Tongue (tissue), 1 donor: ENCODE measurements at regions not wholly inside any gene's neighbourhood (a gene's known extent, or its start where the extent isn't known, plus 50 kb on each side); places are given as distances from the start of the nearest gene placed in this dataset.
"Not testable (repeated sequence)": the region's sequence is repeated elsewhere in the genome, so short reads cannot be mapped to it uniquely, and the experiment has no call there.

ENCODE experiments used
- DNase-seq: peaks from one replicate; pipeline ENCODE4 v3.0.0-alpha.2; 2015

- DNase-seq = peak; percentile 90
Measured at GRCh38 chr19:13712767-13713201, 51.5 kb upstream of the MRI1 start.

- peak; percentile 80 for DNase-seq
Measured at GRCh38 chr19:13707915-13708314, 56.4 kb upstream of the MRI1 start.

- DNase-seq = no peak
Measured at GRCh38 chr19:13705928-13706447, 58.3 kb upstream of the MRI1 start.

DNA sequence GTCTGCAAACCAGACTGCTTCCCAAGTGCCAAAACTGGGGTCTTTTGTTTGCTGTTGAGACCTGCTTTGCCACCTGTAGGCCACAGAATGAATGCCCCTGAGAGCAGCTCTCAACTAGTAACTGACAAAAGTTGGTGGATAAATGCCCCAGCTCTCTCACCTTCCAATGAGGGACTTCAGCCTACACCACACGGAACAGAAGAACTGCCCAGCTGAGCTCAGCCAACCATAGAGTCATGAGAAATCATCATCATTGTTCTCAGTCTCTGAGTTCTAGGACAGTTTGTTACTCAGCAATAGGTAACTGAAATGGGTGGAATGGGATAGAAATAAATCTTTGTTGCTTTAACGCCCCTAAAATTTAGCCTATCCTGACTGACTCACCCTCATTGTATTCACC is 59.1 kb upstream of the MRI1 start:
- DNase-seq = no peak

DNA sequence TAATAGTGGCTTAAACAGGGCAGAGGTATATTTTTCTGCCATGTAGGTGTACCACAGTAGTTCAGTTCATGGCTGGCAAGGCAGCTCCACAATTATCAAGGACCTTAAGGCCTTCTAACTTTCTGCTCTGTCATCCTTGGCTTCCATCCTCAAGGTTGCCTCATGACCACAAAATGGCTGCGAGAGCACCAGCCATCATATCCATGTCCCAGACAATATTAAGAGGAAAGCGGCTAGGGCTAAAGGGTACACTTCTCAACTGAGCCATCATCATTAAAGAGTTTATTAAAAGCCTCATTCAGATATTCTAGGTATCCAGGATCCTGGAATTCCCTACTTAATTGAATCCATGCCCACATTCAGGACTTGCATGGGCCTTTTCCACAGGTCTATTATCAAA is 62.7 kb upstream of the MRI1 start:
- no peak for DNase-seq

DNA sequence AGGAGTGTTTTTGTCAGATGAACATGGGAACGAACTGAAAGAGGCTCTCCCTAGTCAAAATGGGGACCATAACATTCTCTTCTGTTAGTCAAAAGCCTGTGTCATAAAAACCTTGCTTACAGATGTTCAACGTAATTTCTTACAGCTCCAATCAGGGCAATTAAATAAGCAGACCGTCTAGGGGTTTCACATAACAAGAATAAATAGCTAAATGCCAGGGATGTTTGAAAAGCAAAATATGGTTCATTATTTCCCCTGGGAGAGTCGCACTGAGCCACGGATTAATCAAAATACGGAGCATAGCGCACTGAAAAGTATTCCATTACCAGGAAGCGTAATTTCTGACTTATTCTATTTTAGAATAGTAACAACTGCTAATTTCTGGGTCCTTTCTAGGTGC is 63.7 kb upstream of the MRI1 start:
- no peak for DNase-seq

- no peak for DNase-seq
Measured at GRCh38 chr19:13699786-13700185, 64.5 kb upstream of the MRI1 start.

DNA sequence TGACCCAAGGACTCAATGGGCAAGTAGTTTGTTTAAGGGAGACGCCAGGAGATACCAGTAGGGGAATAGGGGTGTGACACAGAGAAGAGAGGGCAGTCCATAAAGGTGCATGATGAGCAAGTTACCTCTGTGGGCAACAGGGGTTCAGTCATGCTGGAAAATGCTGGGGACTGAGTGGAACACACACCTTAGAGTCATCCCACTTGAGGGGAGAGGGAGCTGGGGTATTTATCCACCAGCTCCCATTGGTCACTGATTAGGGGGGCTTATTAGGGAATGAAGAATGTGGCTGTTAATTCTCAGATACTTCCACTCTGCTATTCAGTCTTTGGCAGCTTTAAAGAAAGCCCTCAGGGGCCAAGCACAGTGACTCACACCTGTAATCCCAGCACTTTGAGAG is 67.5 kb upstream of the MRI1 start:
- no peak for DNase-seq

DNA sequence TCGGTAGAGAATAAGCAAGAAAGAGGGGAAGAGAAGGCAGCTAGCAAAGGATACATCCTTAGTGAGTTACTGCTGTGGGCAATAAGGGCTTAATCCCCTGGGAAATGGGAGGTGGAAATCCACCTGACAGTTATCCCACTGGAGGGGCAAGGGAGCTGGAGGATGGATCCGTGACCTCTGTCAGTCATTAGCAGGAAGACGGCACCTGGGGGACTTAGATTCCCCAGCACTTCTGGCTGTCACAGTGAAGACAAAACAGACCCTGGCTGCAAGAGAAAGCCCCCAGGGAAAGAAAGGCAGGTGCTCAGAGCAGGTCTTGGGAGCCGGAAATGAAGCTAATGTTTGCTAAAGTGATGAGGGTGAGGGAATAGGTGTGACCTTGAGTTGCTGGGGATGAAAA is 70.4 kb upstream of the MRI1 start:
- DNase-seq = no peak

DNA sequence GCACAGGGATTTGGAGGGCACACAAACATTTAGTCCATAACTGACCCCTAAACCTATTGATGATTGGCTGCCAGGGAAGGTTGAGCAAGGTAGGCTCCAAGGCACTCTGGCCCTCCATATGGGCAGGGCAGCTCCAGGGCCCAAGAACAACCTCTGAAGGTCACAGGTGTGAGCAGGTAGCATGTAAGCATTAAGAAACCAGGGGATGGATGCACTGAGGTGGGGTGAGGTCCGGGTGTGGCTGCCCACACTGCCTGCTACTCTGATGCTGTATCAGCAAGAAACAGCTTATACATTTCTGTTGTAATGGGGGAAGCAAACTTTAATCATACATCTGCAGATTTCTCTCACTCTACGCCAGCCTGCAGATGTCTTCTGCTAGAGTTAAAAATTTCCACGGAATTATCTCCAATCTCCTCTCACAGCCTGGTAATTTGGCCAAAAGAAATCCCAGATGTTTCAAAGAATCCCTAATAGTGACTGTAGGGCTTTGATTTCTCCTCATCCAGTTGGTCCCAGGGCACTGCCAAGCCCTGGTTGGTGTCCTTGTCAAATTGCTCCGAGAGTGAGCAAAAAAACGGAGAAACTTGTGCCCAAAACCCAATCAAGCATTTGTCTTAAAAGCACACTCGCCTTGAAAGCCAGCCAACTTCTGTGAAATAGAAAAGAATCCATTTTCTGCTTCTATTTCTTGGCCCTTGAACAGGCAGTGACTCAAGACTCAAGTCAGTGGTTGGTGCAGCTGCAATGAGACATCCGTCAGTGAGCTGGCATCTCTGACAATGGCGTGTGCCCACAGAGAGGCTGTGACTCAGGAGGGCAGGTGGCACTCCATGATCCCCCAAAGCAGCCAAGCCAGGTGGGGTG is 72.5 kb upstream of the MRI1 start:
- peak; percentile 97 for DNase-seq

- DNase-seq = peak; percentile 84
Measured at GRCh38 chr19:13689085-13689484, 75.2 kb upstream of the MRI1 start.

- DNase-seq = peak; percentile 31
Measured at GRCh38 chr19:13684021-13684420, 80.3 kb upstream of the MRI1 start.

GRCh38 chr19:13681509-13681908 is 82.8 kb upstream of the MRI1 start:
- DNase-seq = no peak

DNA sequence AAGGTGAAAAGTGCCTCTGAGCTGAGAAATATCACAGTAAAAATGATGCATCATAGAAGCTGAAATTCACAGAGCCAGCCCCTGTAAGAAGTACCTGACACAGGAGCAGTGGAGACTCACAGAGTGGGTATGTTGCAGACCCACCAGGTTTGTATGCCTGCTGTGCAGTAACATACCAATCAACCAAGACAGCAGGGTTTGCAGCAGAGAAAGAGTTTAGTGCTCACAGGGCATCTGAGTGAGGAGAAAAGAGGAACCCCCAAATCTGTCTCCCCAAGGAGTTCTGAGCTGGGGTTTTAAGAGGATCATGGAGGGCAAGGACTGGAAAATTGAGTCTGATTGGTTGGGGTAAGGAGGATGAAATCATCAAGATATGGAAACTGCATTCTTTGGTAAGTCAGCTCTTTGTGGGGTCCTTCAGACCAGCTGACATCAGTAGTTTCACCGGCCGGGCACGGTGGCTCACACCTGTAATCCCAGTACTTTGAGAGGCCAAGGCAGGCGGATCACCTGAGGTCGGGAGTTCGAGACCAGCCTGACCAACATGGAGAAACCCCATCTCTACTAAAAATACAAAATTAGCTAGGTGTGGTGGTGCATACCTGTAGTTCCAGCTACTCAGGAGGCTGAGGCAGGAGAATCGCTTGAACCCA is 83.5 kb upstream of the MRI1 start:
- not testable (repeated sequence) for DNase-seq

GRCh38 chr19:13676967-13677366 is 87.4 kb upstream of the MRI1 start:
- not testable (repeated sequence) for DNase-seq

DNA sequence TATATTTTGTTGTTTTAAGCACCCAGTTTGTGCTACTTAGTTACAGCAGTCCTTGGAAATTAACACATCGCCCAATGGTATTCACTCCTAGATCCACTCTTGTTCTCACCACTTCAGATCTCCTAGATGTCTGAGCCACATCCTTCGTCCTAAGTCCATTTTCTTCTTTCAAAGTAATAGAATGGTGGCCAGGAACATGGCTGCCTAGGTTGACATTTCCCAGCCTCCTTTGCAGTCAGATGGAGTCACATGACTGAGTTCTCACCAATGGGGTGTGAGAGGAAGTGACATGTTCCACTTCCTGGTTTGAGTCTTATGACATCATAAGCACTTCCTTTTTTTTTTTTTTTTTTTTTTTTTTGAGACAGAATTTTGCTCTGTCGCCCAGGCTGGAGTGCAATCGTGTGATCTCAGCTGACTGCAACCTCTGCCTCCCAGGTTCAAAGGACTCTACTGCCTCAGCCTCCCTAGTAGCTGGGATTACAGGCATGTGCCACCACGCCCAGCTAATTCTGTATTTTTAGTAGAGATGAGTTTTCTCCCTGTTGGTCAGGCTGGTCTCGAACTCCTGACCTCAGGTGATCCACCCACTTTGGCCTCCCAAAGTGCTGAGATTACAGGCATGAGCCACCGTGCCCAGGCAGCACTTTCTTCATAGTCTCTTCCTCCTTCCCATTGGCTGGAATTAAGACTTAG is 91.7 kb upstream of the MRI1 start:
- DNase-seq = not testable (repeated sequence)

GRCh38 chr19:13670846-13671245 is 93.5 kb upstream of the MRI1 start:
- no peak for DNase-seq

GRCh38 chr19:13669780-13670355 is 94.5 kb upstream of the MRI1 start:
- DNase-seq = no peak

DNA sequence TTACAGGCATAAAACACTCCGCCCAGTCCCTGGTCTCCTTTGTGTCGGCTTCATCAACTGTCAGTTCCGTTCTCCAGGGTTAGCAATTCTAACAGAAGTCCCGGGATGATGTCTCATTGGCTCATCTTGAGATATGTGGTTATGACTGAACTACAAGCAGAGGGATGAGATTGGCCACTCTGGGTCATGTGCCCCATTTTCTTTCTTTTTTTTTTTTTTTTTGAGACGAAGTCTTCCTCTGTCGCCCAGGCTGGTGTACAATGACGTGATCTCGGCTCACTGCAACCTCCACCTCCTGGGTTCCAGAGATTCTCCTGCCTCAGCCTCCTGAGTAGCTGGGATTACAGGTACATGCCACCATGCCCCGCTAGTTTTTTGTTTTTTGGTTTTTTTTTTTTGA is 95.4 kb upstream of the MRI1 start:
- no peak for DNase-seq

DNA sequence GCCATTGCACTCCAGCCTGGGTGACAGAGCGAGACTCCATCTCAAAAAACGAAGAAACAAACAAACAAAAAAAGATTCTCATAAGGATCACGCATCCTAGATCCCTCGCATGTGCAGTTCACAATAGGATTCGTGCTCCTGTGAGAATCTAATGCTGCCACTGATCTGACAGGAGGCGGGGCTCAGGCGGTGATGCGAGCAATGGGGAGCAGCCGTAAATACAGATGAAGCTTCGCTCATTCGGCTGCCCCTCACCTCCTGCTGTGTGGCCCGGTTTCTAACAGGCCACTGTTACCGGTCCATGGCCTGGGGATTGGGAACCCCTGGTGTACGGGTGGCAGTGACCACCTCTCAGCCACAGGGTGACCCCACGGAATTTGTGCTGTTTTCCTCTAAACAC is 98.2 kb upstream of the MRI1 start:
- no peak for DNase-seq

DNA sequence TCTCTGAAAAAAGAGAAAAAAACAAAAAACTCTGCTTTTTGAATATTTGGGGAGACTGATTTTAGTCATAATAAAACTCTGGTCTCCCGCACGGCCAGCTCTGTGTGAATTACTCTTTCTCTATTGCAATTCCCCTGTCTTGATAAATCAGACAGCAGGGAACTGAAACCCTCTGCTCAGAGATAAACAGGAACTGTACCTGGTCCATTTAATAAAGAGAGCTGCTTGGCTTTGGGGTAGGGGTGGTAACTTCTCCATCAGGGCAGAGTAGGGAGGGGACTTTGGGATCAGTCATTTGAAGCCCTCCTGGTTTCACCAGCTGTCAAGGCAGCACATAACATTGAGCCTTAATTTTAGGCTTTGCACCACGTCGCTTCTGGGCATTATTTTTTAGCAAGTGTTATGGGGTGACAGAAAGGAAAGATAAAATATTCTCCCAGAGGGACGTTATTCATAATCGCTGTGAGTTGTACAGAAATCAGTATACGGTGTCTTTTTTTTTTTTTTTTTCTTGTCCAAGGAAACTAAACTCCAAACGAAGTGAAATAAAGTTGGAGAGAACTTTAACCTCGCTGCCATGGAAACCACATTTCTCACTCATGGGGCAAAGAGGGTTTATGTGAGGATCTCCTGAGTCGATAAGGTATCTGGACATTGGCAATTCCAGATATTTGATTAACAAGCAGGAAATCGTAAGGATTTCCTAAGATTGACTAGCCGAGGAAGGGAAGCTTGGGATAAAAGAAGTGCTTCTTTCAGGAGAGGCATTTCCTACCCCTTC is 99.0 kb upstream of the MRI1 start:
- DNase-seq = no peak
